WTC11 (cell line): ENCODE measurements at regions not wholly inside any gene's neighbourhood (a gene's known extent, or its start where the extent isn't known, plus 50 kb on each side); places are given as distances from the start of the nearest gene placed in this dataset.

Experiments
- ATAC-seq: fragments of 200-7000 bp; cut with Tn5 transposase; 2 replicates; pipeline ENCODE4 v1.10.0; 2021; ENCODE audit warnings: mild to moderate bottlenecking, moderate library complexity
- CTCF ChIA-PET: fragments of 300-600 bp; sonication (Branson Sonifier 250); formaldehyde crosslinking; loops from one replicate; lab custom pipeline; 2021; ENCODE audit warnings: antibody characterized with exemption; lab: Charles Lee
- POLR2A ChIA-PET: fragments of 350-600 bp; sonication (Branson Sonifier 250); formaldehyde crosslinking; loops from one replicate; lab custom pipeline; 2021; ENCODE audit warnings: antibody characterized with exemption; lab: Charles Lee
- DNase-seq: peaks from one replicate; pipeline ENCODE4 v3.0.0; 2021; ENCODE audit warnings: low spot score
- H3K27ac Mint-ChIP-seq: 2 replicates; pipeline ENCODE4 v1.8.0; 2021; ENCODE audit warnings: mixed read lengths
- H3K27me3 Mint-ChIP-seq: 2 replicates; pipeline ENCODE4 v1.8.0; 2021; ENCODE audit warnings: low read depth, mild to moderate bottlenecking, moderate library complexity, mixed read lengths
- H3K36me3 Mint-ChIP-seq: 2 replicates; pipeline ENCODE4 v1.8.0; 2021; ENCODE audit warnings: mixed read lengths
- H3K4me1 Mint-ChIP-seq: 2 replicates; pipeline ENCODE4 v1.8.0; 2022; ENCODE audit warnings: mixed read lengths
- H3K4me3 Mint-ChIP-seq: 2 replicates; pipeline ENCODE4 v1.8.0; 2021; ENCODE audit warnings: mild to moderate bottlenecking, moderate library complexity, mixed read lengths
- H3K9me3 Mint-ChIP-seq: 2 replicates; pipeline ENCODE4 v1.8.0; 2021; ENCODE audit warnings: mixed read lengths
- AFF4 ChIP-seq: sonication (generic); formaldehyde crosslinking; IDR thresholded peaks from 2 replicates; pipeline ENCODE4 v1.8.1; 2023; ENCODE audit warnings: mild to moderate bottlenecking, missing genetic modification reagents, borderline replicate concordance
- AR ChIP-seq: fragments of 250-450 bp; sonication (Bioruptor Pico); IDR thresholded peaks from 2 replicates; pipeline ENCODE4 v1.9.0; 2021; ENCODE audit warnings: mild to moderate bottlenecking
- ATF2 ChIP-seq: sonication (generic); formaldehyde crosslinking; IDR thresholded peaks from 2 replicates; pipeline ENCODE4 v1.8.1; 2022; ENCODE audit warnings: low read depth, missing genetic modification reagents, borderline replicate concordance
- ATF6 ChIP-seq: sonication (generic); formaldehyde crosslinking; IDR thresholded peaks from 2 replicates; pipeline ENCODE4 v1.8.1; 2023; ENCODE audit warnings: mild to moderate bottlenecking, missing genetic modification reagents
- CREB1 ChIP-seq: sonication (generic); formaldehyde crosslinking; IDR thresholded peaks from 2 replicates; pipeline ENCODE4 v1.8.0; 2023; ENCODE audit warnings: mild to moderate bottlenecking, missing genetic modification reagents
- ERG ChIP-seq: fragments of 250-450 bp; sonication (Bioruptor Pico); IDR thresholded peaks from 2 replicates; pipeline ENCODE4 v1.8.0; 2021; ENCODE audit warnings: mild to moderate bottlenecking
- FOXP1 ChIP-seq: sonication (generic); formaldehyde crosslinking; IDR thresholded peaks from 2 replicates; pipeline ENCODE4 v1.8.0; 2022; ENCODE audit warnings: missing genetic modification reagents, mild to moderate bottlenecking, moderate library complexity, borderline replicate concordance
- HMGA2 ChIP-seq: fragments of 250-450 bp; sonication (Bioruptor Pico); IDR thresholded peaks from 2 replicates; pipeline ENCODE4 v1.4.0; 2021; ENCODE audit warnings: mild to moderate bottlenecking, moderate library complexity
- IRF1 ChIP-seq: sonication (generic); formaldehyde crosslinking; IDR thresholded peaks from 2 replicates; pipeline ENCODE4 v1.8.0; 2023; ENCODE audit warnings: missing genetic modification reagents
- MYBL2 ChIP-seq: sonication (generic); formaldehyde crosslinking; IDR thresholded peaks from 2 replicates; pipeline ENCODE4 v1.8.1; 2023; ENCODE audit warnings: mild to moderate bottlenecking, moderate library complexity, missing genetic modification reagents
- NFYB ChIP-seq: sonication (generic); formaldehyde crosslinking; conservative IDR thresholded peaks from 2 replicates; pipeline ENCODE4 v1.8.0; 2022; ENCODE audit warnings: low read depth, missing genetic modification reagents
- NR1H2 ChIP-seq: sonication (generic); formaldehyde crosslinking; IDR thresholded peaks from 2 replicates; pipeline ENCODE4 v1.9.0; 2021; ENCODE audit warnings: mild to moderate bottlenecking, moderate library complexity, missing genetic modification reagents
- NR2C2 ChIP-seq: sonication (generic); formaldehyde crosslinking; IDR thresholded peaks from 2 replicates; pipeline ENCODE4 v1.8.0; 2022; ENCODE audit warnings: mild to moderate bottlenecking, missing genetic modification reagents
- NR3C1 ChIP-seq: sonication (generic); formaldehyde crosslinking; conservative IDR thresholded peaks from 2 replicates; pipeline ENCODE4 v1.8.1; 2023; ENCODE audit warnings: low read depth, mild to moderate bottlenecking, missing genetic modification reagents
- PREB ChIP-seq: sonication (generic); formaldehyde crosslinking; IDR thresholded peaks from 2 replicates; pipeline ENCODE4 v1.8.1; 2022; ENCODE audit warnings: mild to moderate bottlenecking, missing genetic modification reagents, moderate library complexity, borderline replicate concordance
- SMAD4 ChIP-seq: sonication (generic); formaldehyde crosslinking; IDR thresholded peaks from 2 replicates; pipeline ENCODE4 v1.8.0; 2022; ENCODE audit warnings: mild to moderate bottlenecking, missing genetic modification reagents
- SP1 ChIP-seq: sonication (generic); formaldehyde crosslinking; conservative IDR thresholded peaks from 2 replicates; pipeline ENCODE4 v1.8.1; 2022; ENCODE audit warnings: missing genetic modification reagents
- ZBTB43 ChIP-seq: sonication (generic); formaldehyde crosslinking; IDR thresholded peaks from 2 replicates; pipeline ENCODE4 v1.8.1; 2023; ENCODE audit warnings: mild to moderate bottlenecking, missing genetic modification reagents
- ZNF138 ChIP-seq: sonication (generic); formaldehyde crosslinking; conservative IDR thresholded peaks from 2 replicates; pipeline ENCODE4 v1.8.1; 2022; ENCODE audit warnings: mild to moderate bottlenecking, moderate library complexity, missing genetic modification reagents
- ZNF396 ChIP-seq: fragments of 250-450 bp; sonication (Bioruptor Pico); IDR thresholded peaks from 2 replicates; pipeline ENCODE4 v1.8.0; 2021; ENCODE audit warnings: mild to moderate bottlenecking, moderate library complexity, borderline replicate concordance
- ZNF423 ChIP-seq: fragments of 250-450 bp; sonication (Bioruptor Pico); IDR thresholded peaks from 2 replicates; pipeline ENCODE4 v2.1.2; 2022; ENCODE audit warnings: mild to moderate bottlenecking, moderate library complexity

- TF ChIP-seq ATF6 (CRISPR knock-in tag), result no peak
- TF ChIP-seq CREB1, result no peak
- TF ChIP-seq NR2C2, result no peak
- TF ChIP-seq NR1H2 (CRISPR knock-in tag), result no peak
- TF ChIP-seq FOXP1 (CRISPR knock-in tag), result no peak
- no peak for TF ChIP-seq NFYB (CRISPR knock-in tag)
- TF ChIP-seq PREB, result no peak
- TF ChIP-seq ATF2 (CRISPR knock-in tag), result no peak
- no peak for TF ChIP-seq ZBTB43 (CRISPR knock-in tag)
- no peak for TF ChIP-seq ZNF396
- no peak for TF ChIP-seq MYBL2 (CRISPR knock-in tag)
- Mint-ChIP-seq H3K4me3 (no peak overlapping the region), H3K9me3 (no peaks in the 10 kb centered on the region), H3K27me3 (no peaks in the 10 kb centered on the region), H3K36me3 (no peaks in the 10 kb centered on the region), H3K4me1 (peaks cover 3% of the 10 kb centered on the region), H3K27ac (no peak overlapping the region)
- ATAC-seq (no peak), DNase-seq (no peak)
- CTCF ChIA-PET, result interaction anchor here (1.4 kb wide), 1 partner anchor 13 kb away, joined by 8 read pairs; no protein-coding TSS in a partner anchor
- POLR2A ChIA-PET, result interaction anchor here (0.6 kb wide), 1 partner anchor 11 kb away, joined by 3 read pairs; no protein-coding TSS in a partner anchor
Measured at GRCh38 chr6:134628154-134628553, 310.2 kb upstream of the SGK1 start.

- H3K9me3 Mint-ChIP-seq, result no peaks in the 10 kb centered on the region
- H3K27ac Mint-ChIP-seq, result no peak overlapping the region
- ChIA-PET POLR2A (interaction anchor here (0.6 kb wide), 2 partner anchors 11 to 329 kb away, joined by 3 read pairs; no protein-coding TSS in a partner anchor), CTCF (interaction anchor here (1.4 kb wide), 1 partner anchor 13 kb away, joined by 8 read pairs; no protein-coding TSS in a partner anchor)
- ATAC-seq, result no peak
- no peak for DNase-seq
- H3K4me1 Mint-ChIP-seq, result peaks cover 7% of the 10 kb centered on the region
- no peak overlapping the region for H3K4me3 Mint-ChIP-seq
- no peaks in the 10 kb centered on the region for H3K36me3 Mint-ChIP-seq
- H3K27me3 Mint-ChIP-seq, result no peaks in the 10 kb centered on the region
- no peak for TF ChIP-seq IRF1 (CRISPR knock-in tag)
- no peak for TF ChIP-seq HMGA2
- no peak for TF ChIP-seq ZNF138
- no peak for TF ChIP-seq ZNF423
- no peak for TF ChIP-seq ERG (CRISPR knock-in tag)
- no peak for TF ChIP-seq AFF4 (CRISPR knock-in tag)
- no peak for TF ChIP-seq AR
- TF ChIP-seq SP1 (CRISPR knock-in tag), result no peak
- no peak for TF ChIP-seq NR3C1 (CRISPR knock-in tag)
- no peak for TF ChIP-seq SMAD4 (CRISPR knock-in tag)
Measured at GRCh38 chr6:134627707-134628106, 309.8 kb upstream of the SGK1 start.
